ENCODE measurements at regions not wholly inside any gene's neighbourhood (a gene's known extent, or its start where the extent isn't known, plus 50 kb on each side); places are given as distances from the start of the nearest gene placed in this dataset.
"Not testable (repeated sequence)": the region's sequence is repeated elsewhere in the genome, so short reads cannot be mapped to it uniquely, and the experiment has no call there.

DNA sequence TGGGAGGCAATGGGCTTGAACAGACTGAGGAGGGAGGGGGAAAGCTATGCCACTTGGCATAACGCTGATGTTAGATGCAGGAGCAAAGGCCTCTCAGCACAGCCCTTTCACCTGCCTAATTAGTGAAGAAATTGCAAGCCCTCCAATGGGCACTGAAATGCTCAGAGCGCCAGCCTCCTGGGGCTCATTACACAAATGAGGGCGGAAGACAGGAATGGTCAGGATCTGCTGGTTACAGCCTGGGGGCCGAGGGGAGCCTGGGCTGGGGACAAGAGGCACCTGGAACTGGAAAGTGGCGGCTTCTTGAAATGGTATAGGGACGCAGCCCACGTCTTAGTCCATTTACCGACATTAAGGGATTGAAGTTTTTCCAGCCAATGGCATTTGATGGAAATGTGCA is 50.2 kb upstream of the PLET1 start:
- DNase-seq (ENCODE audit: low read depth in 3 of 3): no peak

GRCh38 chr11:112315057-112315720 is 54.5 kb upstream of the PLET1 start:
- DNase-seq (ENCODE audit: low read depth in 3 of 3): no peak

DNA sequence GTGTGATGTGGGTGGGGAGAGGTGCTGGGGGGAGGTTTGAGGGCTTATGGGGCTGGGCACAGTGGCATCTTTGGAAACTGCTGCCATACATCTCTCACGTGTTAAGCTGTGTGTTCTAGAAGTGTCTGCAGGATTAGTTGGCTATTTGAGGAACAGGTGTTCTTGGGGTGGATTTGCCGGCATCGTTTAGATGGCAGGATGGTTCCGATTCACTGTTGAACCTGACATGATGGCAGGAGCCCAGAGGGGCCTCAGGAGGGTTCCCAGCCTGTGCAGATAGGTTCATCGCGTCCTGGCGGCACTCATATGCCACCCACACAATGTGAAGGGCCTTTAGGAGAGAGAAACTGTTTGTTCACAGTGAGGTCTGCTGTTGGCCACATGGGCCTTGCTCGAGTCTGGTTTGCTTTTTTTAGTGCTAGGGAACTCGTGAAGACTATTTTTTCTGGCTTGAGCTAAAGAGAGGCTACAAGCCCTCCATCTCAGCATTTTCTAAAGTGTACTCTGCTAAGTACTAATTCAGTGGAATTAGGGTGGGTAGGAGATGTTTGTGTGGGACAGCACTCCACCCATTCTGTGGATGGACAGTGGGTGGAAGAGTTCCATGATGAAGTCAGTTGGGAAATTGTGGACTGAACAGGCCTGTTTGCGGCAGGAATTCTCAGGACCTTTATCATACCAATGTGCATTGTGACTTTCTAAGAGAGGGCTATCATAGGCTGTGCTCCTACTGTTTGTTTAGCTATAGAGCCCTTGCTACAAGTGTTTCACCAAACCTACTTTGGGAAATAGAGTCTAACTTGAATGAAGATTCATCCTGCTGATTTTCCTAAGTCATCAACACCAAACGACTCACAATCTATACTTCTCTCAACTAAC is 55.4 kb upstream of the PLET1 start:
- no peak for DNase-seq (ENCODE audit: low read depth in 3 of 3)

GRCh38 chr11:112316971-112317370 is 56.3 kb upstream of the PLET1 start:
- DNase-seq (ENCODE audit: low read depth in 3 of 3): no peak

DNA sequence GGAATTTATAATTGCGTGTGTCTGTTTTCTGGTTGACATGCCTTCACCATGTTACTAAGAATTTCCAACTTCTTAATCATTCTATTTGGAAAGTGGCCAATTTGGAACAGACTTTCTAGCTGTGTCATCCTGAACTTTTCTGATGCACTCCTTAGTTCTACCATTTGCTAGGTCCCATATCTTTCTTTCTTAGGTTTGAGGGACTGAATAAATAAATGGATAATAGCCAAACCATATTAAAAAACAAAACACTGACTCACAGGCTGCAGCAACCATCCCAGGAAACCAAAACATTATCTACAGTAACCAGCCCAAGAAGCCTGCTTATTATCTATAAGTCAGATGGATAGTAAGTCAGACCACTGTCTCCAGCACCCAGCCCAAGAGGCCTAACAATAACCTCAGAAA is 57.5 kb upstream of the PLET1 start:
- DNase-seq (ENCODE audit: low read depth in 3 of 3): no peak

- DNase-seq (ENCODE audit: low read depth in 3 of 3): no peak
Observed at GRCh38 chr11:112318661-112319060, 58.0 kb upstream of the PLET1 start.

GRCh38 chr11:112320668-112321067 is 60.0 kb upstream of the PLET1 start:
- no peak for DNase-seq (ENCODE audit: low read depth in 3 of 3)

GRCh38 chr11:112321501-112322172 is 61.0 kb upstream of the PLET1 start:
- DNase-seq (ENCODE audit: low read depth in 3 of 3): no peak

GRCh38 chr11:112322173-112322790 is 61.6 kb upstream of the PLET1 start:
- DNase-seq (ENCODE audit: low read depth in 3 of 3): no peak

GRCh38 chr11:112334381-112334780 is 73.7 kb upstream of the PLET1 start:
- no peak for DNase-seq (ENCODE audit: low read depth in 3 of 3)

DNA sequence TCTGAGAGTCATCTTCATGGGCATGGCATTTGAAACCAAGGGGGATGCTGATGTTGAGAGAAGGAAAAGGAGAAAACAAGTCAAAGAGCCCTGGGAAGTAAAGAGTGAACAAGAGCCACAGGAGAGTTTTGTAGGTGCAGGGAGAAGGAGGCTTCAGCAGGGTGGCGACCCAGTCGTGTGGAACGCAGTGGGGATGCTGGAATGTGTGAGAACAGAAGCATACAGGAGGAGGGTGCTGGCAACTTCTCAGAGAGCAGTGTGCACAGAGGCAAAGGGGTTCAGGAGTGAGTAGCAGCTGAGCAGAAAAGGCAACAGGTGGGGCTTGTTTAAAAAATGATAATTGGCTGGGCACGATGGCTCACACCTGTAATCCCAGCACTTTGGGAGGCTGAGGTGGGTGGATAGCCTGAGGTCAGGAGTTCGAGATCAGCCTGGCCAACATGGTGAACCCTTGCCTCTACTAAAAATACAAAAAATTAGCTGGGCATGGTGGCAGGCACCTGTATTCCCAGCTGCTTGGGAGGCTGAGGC is 75.8 kb upstream of the PLET1 start:
- DNase-seq (ENCODE audit: low read depth in 3 of 3): no peak

DNA sequence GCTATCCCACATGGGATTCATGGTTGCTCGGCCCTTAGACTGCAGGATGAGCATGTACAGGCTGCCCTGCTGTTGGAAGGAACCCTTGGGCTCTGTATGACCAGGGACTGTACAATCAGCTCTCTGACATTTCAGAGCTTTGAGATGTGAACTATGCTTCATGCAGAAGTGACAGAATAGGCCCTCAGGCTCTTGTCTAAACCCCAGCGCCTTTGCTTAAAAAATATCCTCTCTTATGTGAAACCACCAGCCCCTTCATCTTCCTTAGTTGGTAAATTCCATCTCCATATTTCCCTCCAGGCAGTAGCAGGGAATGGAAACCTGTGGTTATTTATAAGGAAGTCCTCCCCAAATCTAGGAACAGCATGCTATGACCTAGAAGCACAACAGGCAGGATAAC is 78.9 kb upstream of the PLET1 start:
- no peak for DNase-seq (ENCODE audit: low read depth in 3 of 3)

- DNase-seq (ENCODE audit: low read depth in 3 of 3): no peak
Observed at GRCh38 chr11:112343368-112344039, 82.8 kb upstream of the PLET1 start.

GRCh38 chr11:112344040-112344413 is 83.4 kb upstream of the PLET1 start:
- DNase-seq (ENCODE audit: low read depth in 3 of 3): no peak

GRCh38 chr11:112345166-112345565 is 84.5 kb upstream of the PLET1 start:
- no peak for DNase-seq (ENCODE audit: low read depth in 3 of 3)

DNA sequence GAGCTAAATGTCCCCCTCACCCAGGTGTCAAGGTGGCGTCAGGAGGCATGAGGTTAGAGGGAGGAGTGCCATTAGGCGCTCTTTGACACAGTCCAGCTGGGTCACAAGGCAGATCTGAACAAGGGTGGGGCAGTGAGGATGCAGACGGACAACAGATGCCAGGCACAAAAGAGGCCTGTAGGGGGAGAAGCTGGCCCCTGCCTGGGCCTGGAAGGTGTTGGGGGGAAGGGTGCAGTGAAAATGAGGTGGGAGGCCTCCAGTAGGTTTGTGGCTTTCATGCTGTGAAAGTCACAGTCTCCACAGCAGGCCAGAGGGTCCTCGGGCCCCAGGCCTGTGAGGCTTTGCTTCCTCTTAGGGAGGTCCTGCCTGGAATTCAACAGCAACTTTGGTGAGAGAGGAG is 85.0 kb upstream of the PLET1 start:
- DNase-seq (ENCODE audit: low read depth in 3 of 3): no peak

DNA sequence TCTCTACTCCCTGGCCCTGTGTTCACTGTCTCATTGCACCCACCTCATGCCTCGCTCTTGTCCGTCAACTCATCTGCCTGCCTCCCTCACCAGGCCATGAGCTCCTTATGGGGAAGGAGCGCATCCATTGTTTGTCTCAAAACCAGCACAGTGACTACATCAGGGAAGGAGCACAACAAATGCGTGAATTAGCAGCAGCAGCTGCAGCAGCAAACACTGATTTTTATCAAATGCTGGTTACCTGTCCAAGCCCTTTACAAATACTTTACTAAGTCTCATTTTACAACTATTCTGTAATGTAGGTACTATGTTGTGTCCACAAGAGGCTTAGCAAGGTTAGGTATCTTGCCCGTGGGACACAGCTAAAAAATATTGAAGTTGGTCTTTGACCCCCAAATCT is 85.9 kb upstream of the PLET1 start:
- no peak for DNase-seq (ENCODE audit: low read depth in 3 of 3)

DNA sequence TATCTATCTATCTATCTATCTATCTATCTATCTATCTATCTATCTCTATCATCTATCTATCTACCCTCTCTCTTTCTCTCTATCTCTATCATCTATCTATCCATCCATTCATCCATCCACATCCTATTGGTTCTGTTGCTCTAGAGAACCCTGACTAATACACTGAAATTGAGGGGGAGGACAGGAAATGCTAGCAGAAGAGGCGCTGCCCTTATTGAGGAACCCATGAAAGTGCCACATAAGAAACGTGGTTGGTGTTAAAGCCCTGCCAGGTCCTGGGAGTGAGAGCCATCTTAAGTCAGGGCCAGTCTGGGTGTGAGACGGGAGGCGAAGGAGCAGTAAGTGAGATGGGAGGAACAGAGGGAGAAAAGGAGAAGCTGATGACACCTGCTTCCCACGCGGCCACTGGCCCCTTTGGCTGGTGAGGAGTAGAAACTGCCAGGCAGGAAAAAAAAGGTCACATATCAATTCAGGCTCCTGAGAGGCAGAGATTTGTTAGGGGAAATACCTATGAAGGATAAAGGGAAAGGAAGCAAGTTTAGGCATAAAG is 87.9 kb upstream of the PLET1 start:
- DNase-seq (ENCODE audit: low read depth in 3 of 3): no peak

GRCh38 chr11:112351423-112351822 is 90.8 kb upstream of the PLET1 start:
- DNase-seq (ENCODE audit: low read depth in 3 of 3): not testable (repeated sequence)

- DNase-seq (ENCODE audit: low read depth in 3 of 3): no peak
Observed at GRCh38 chr11:112352907-112353306, 92.2 kb upstream of the PLET1 start.

- no peak for DNase-seq (ENCODE audit: low read depth in 3 of 3)
Observed at GRCh38 chr11:112354364-112354763, 93.7 kb upstream of the PLET1 start.

Data from stimulated activated CD4-positive, alpha-beta T cell treated with anti-CD3 and anti-CD28 coated beads, TNF-alpha, amount 100 ng/mL, for 4 hours (primary cell).